Astrocyte (in vitro differentiated cells and primary cell): ENCODE measurements at regions not wholly inside any gene's neighbourhood (a gene's known extent, or its start where the extent isn't known, plus 50 kb on each side); places are given as distances from the start of the nearest gene placed in this dataset.

Source experiments
- EZH2 ChIP-seq: IDR thresholded peaks from 2 replicates; pipeline ENCODE4 v1.6.1; 2012; ENCODE audit warnings: mild to moderate bottlenecking, low read length, inconsistent platforms; ENCODE audit not compliant: insufficient read depth
- TF ChIP-seq, protein P1 (sequence below): IDR thresholded peaks from 2 replicates; pipeline ENCODE4 v1.5.1; 2011; ENCODE audit warnings: low read depth, mild to moderate bottlenecking, inconsistent platforms, low read length, moderate library complexity; ENCODE audit not compliant: insufficient read depth

DNA sequence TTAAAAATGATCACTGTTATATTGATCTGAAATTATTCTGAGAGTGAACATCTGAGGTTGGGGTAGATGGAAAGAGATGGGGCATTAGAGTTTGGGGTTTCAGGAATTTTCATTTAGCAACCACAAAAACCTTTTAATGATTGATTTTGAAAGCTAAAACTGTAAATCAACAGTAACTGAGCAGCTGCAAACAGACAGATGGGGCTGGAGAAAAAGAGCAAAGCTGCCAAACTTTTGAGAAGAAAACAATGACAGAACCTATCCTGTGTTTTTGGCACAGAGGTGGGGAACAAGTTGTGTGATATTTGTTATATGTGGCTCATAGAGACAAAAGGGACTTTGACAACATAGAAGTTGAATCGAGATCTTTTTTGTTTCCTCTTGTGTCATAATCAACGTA lies 415.8 kb upstream of the DSEL start:
- TF ChIP-seq, protein P1, sequence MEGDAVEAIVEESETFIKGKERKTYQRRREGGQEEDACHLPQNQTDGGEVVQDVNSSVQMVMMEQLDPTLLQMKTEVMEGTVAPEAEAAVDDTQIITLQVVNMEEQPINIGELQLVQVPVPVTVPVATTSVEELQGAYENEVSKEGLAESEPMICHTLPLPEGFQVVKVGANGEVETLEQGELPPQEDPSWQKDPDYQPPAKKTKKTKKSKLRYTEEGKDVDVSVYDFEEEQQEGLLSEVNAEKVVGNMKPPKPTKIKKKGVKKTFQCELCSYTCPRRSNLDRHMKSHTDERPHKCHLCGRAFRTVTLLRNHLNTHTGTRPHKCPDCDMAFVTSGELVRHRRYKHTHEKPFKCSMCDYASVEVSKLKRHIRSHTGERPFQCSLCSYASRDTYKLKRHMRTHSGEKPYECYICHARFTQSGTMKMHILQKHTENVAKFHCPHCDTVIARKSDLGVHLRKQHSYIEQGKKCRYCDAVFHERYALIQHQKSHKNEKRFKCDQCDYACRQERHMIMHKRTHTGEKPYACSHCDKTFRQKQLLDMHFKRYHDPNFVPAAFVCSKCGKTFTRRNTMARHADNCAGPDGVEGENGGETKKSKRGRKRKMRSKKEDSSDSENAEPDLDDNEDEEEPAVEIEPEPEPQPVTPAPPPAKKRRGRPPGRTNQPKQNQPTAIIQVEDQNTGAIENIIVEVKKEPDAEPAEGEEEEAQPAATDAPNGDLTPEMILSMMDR, result no peak
- TF ChIP-seq EZH2, result no peak
